WTC11 (cell line): ENCODE measurements at regions not wholly inside any gene's neighbourhood (a gene's known extent, or its start where the extent isn't known, plus 50 kb on each side); places are given as distances from the start of the nearest gene placed in this dataset.

Experiments
- ATAC-seq: fragments of 200-7000 bp; cut with Tn5 transposase; 2 replicates; pipeline ENCODE4 v1.10.0; 2021; ENCODE audit warnings: mild to moderate bottlenecking, moderate library complexity
- CTCF ChIA-PET: fragments of 300-600 bp; sonication (Branson Sonifier 250); formaldehyde crosslinking; loops from one replicate; lab custom pipeline; 2021; ENCODE audit warnings: antibody characterized with exemption; lab: Charles Lee
- POLR2A ChIA-PET: fragments of 350-600 bp; sonication (Branson Sonifier 250); formaldehyde crosslinking; loops from one replicate; lab custom pipeline; 2021; ENCODE audit warnings: antibody characterized with exemption; lab: Charles Lee
- DNase-seq: peaks from one replicate; pipeline ENCODE4 v3.0.0; 2021; ENCODE audit warnings: low spot score
- H3K27ac Mint-ChIP-seq: 2 replicates; pipeline ENCODE4 v1.8.0; 2021; ENCODE audit warnings: mixed read lengths
- H3K27me3 Mint-ChIP-seq: 2 replicates; pipeline ENCODE4 v1.8.0; 2021; ENCODE audit warnings: low read depth, mild to moderate bottlenecking, moderate library complexity, mixed read lengths
- H3K36me3 Mint-ChIP-seq: 2 replicates; pipeline ENCODE4 v1.8.0; 2021; ENCODE audit warnings: mixed read lengths
- H3K4me1 Mint-ChIP-seq: 2 replicates; pipeline ENCODE4 v1.8.0; 2022; ENCODE audit warnings: mixed read lengths
- H3K4me3 Mint-ChIP-seq: 2 replicates; pipeline ENCODE4 v1.8.0; 2021; ENCODE audit warnings: mild to moderate bottlenecking, moderate library complexity, mixed read lengths
- H3K9me3 Mint-ChIP-seq: 2 replicates; pipeline ENCODE4 v1.8.0; 2021; ENCODE audit warnings: mixed read lengths
- CREB1 ChIP-seq: sonication (generic); formaldehyde crosslinking; IDR thresholded peaks from 2 replicates; pipeline ENCODE4 v1.8.0; 2023; ENCODE audit warnings: mild to moderate bottlenecking, missing genetic modification reagents
- ETV6 ChIP-seq: sonication (generic); formaldehyde crosslinking; IDR thresholded peaks from 2 replicates; pipeline ENCODE4 v1.8.1; 2022; ENCODE audit warnings: mild to moderate bottlenecking, missing genetic modification reagents
- FOXJ3 ChIP-seq: sonication (generic); formaldehyde crosslinking; IDR thresholded peaks from 2 replicates; pipeline ENCODE4 v1.9.0; 2021; ENCODE audit warnings: missing genetic modification reagents, mild to moderate bottlenecking, borderline replicate concordance
- GRHL2 ChIP-seq: fragments of 250-450 bp; sonication (Bioruptor Pico); IDR thresholded peaks from 2 replicates; pipeline ENCODE4 v1.8.0; 2022; ENCODE audit warnings: mild to moderate bottlenecking, moderate library complexity; ENCODE audit not compliant: insufficient replicate concordance, severe bottlenecking
- IRF1 ChIP-seq: sonication (generic); formaldehyde crosslinking; IDR thresholded peaks from 2 replicates; pipeline ENCODE4 v1.8.0; 2023; ENCODE audit warnings: missing genetic modification reagents
- JUN ChIP-seq: sonication (generic); formaldehyde crosslinking; IDR thresholded peaks from 2 replicates; pipeline ENCODE4 v1.8.0; 2023; ENCODE audit warnings: mild to moderate bottlenecking, missing genetic modification reagents
- NR1H2 ChIP-seq: sonication (generic); formaldehyde crosslinking; IDR thresholded peaks from 2 replicates; pipeline ENCODE4 v1.9.0; 2021; ENCODE audit warnings: mild to moderate bottlenecking, moderate library complexity, missing genetic modification reagents
- OVOL2 ChIP-seq: fragments of 250-450 bp; sonication (Bioruptor Pico); IDR thresholded peaks from 2 replicates; pipeline ENCODE4 v1.9.0; 2021; ENCODE audit warnings: mild to moderate bottlenecking, borderline replicate concordance
- PRDM15 ChIP-seq: sonication (generic); formaldehyde crosslinking; IDR thresholded peaks from 2 replicates; pipeline ENCODE4 v1.8.0; 2022; ENCODE audit warnings: missing genetic modification reagents
- PRRX2 ChIP-seq: fragments of 250-450 bp; sonication (Bioruptor Pico); IDR thresholded peaks from 2 replicates; pipeline ENCODE4 v1.8.0; 2021; ENCODE audit warnings: mild to moderate bottlenecking
- SMAD3 ChIP-seq: sonication (generic); formaldehyde crosslinking; IDR thresholded peaks from 2 replicates; pipeline ENCODE4 v1.8.0; 2022; ENCODE audit warnings: missing genetic modification reagents, mild to moderate bottlenecking, borderline replicate concordance
- ZNF232 ChIP-seq: sonication (generic); formaldehyde crosslinking; IDR thresholded peaks from 2 replicates; pipeline ENCODE4 v1.8.0; 2022; ENCODE audit warnings: mild to moderate bottlenecking, missing genetic modification reagents
- ZNF263 ChIP-seq: sonication (generic); formaldehyde crosslinking; IDR thresholded peaks from 2 replicates; pipeline ENCODE4 v1.8.1; 2022; ENCODE audit warnings: low read depth, mild to moderate bottlenecking, moderate library complexity, missing genetic modification reagents
- ZNF423 ChIP-seq: fragments of 250-450 bp; sonication (Bioruptor Pico); IDR thresholded peaks from 2 replicates; pipeline ENCODE4 v2.1.2; 2022; ENCODE audit warnings: mild to moderate bottlenecking, moderate library complexity
- ZNF425 ChIP-seq: fragments of 250-450 bp; sonication (Bioruptor Pico); conservative IDR thresholded peaks from 2 replicates; pipeline ENCODE4 v1.9.0; 2021; ENCODE audit warnings: mild to moderate bottlenecking
- TF ChIP-seq, protein P1 (sequence below): sonication (generic); formaldehyde crosslinking; IDR thresholded peaks from 2 replicates; pipeline ENCODE4 v1.8.1; 2023; ENCODE audit warnings: mild to moderate bottlenecking, missing genetic modification reagents
- TF ChIP-seq, protein P2 (sequence below): sonication (generic); formaldehyde crosslinking; IDR thresholded peaks from 2 replicates; pipeline ENCODE4 v1.8.0; 2023; ENCODE audit warnings: mild to moderate bottlenecking, missing genetic modification reagents
- TF ChIP-seq, protein P3 (sequence below): fragments of 250-450 bp; sonication (Bioruptor Pico); IDR thresholded peaks from 2 replicates; pipeline ENCODE4 v2.1.2; 2022; ENCODE audit warnings: mild to moderate bottlenecking, moderate library complexity

- TF ChIP-seq PRDM15 (no peak), CREB1 (CRISPR knock-in tag) (no peak)
Observed at GRCh38 chr5:125896368-125896767, 526.8 kb upstream of the GRAMD2B start (continued).

DNA sequence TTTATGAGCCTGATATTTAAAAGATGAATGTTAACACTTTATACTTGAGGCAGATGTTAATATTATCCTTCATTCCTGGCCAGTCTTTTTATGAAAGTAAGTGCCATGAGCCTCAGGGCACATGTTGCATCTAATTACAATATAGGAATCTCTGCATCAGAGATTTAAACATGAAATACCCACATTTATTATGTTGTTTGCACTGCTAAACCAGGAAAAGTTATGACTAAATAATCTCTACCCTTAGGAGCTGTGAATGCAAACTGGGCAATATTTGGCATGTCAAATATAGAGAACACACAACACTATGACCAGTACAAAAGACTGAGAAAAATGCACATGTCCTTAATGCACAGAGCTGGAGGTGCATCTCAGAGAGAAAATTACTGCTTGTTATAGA is 526.1 kb upstream of the GRAMD2B start:
- ChIA-PET CTCF (no interaction called here), POLR2A (no interaction called here)
- H3K27me3 Mint-ChIP-seq: no peaks in the 10 kb centered on the region

DNA sequence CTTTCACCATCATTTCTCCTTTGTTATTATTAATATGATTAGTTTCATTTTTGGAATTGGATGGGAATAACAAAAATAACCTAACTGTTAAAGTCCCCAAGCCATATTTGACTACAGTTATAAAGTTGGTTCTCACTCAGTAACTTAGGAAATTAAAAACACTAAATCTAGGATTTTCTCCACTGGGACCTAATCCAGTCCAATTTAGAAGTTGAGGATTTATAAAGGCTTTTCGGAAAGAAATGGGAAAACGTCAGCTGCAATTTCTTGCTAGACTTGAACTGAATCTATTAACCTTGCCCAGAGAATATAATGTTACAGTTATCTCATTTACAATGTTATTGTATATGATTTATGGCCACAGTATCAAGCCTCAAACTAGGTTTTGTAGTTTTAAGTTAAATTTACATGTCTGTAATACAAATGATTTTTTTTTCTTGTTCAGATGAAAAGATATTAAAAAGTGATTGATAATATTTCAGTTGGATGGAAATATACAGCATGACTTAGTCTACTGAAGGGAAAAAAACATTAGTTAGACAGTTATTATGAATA is 524.3 kb upstream of the GRAMD2B start:
- Mint-ChIP-seq H3K4me3 (no peak overlapping the region), H3K9me3 (peaks cover 5% of the 10 kb centered on the region), H3K27ac (no peak overlapping the region), H3K27me3 (no peaks in the 10 kb centered on the region), H3K4me1 (peaks cover 24% of the 10 kb centered on the region), H3K36me3 (no peaks in the 10 kb centered on the region)
- TF ChIP-seq, protein P1, sequence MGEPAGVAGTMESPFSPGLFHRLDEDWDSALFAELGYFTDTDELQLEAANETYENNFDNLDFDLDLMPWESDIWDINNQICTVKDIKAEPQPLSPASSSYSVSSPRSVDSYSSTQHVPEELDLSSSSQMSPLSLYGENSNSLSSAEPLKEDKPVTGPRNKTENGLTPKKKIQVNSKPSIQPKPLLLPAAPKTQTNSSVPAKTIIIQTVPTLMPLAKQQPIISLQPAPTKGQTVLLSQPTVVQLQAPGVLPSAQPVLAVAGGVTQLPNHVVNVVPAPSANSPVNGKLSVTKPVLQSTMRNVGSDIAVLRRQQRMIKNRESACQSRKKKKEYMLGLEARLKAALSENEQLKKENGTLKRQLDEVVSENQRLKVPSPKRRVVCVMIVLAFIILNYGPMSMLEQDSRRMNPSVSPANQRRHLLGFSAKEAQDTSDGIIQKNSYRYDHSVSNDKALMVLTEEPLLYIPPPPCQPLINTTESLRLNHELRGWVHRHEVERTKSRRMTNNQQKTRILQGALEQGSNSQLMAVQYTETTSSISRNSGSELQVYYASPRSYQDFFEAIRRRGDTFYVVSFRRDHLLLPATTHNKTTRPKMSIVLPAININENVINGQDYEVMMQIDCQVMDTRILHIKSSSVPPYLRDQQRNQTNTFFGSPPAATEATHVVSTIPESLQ (CRISPR knock-in tag): no peak
- DNase-seq (no peak), ATAC-seq (no peak)
- ChIA-PET POLR2A (no interaction called here), CTCF (interaction anchor here (1.2 kb wide), 1 partner anchor 63 kb away, joined by 3 read pairs; no protein-coding TSS in a partner anchor)

More for the DNA sequence above, 526.1 kb upstream of the GRAMD2B start:
- TF ChIP-seq ETV6 (CRISPR knock-in tag): no peak
- no peak for TF ChIP-seq GRHL2
- no peak for TF ChIP-seq PRRX2 (CRISPR knock-in tag)
- TF ChIP-seq IRF1: no peak
- no peak for TF ChIP-seq ZNF232 (CRISPR knock-in tag)
- no peak for TF ChIP-seq ZNF423 (CRISPR knock-in tag)
- Mint-ChIP-seq H3K4me3 (no peak overlapping the region), H3K9me3 (peaks cover 5% of the 10 kb centered on the region), H3K4me1 (peaks cover 9% of the 10 kb centered on the region), H3K36me3 (no peaks in the 10 kb centered on the region), H3K27ac (no peak overlapping the region)
- ATAC-seq (no peak), DNase-seq (no peak)

DNA sequence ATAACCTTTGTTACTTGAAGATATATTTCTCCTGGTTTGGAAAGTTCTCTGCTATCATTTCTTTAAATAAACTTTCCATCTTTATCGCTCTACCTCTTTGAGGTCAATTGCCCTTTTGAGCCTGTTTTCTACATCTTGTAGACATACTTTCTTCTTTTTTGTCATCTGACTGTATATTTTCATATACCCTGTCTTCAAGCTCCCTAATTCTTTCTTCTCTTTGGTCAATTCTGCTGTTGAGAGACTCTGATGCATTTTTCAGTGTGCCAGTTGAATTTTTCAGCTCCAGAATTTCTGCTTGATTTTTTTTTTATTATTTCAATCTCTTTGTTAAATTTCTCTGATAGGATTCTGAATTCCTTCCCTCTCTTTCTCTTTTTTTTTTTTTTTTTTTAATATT is 511.2 kb upstream of the GRAMD2B start:
- DNase-seq (no peak), ATAC-seq (no peak)
- no peaks in the 10 kb centered on the region; the same call in none of the 2 replicates for H3K27me3 Mint-ChIP-seq
- H3K4me3 Mint-ChIP-seq: no peak overlapping the region
- no peak overlapping the region for H3K27ac Mint-ChIP-seq
- peaks cover 59% of the 10 kb centered on the region for H3K9me3 Mint-ChIP-seq
- POLR2A ChIA-PET: interaction anchor here (0.6 kb wide), 1 partner anchor 500 kb away, joined by 3 read pairs; no protein-coding TSS in a partner anchor
- H3K36me3 Mint-ChIP-seq: peaks cover 28% of the 10 kb centered on the region
- no peaks in the 10 kb centered on the region for H3K4me1 Mint-ChIP-seq
- CTCF ChIA-PET: no interaction called here
- TF ChIP-seq ZNF263 (CRISPR knock-in tag) (no peak), PRRX2 (CRISPR knock-in tag) (no peak), JUN (CRISPR knock-in tag) (no peak), FOXJ3 (CRISPR knock-in tag) (no peak), NR1H2 (CRISPR knock-in tag) (no peak), ZNF425 (CRISPR knock-in tag) (no peak), OVOL2 (CRISPR knock-in tag) (no peak), SMAD3 (CRISPR knock-in tag) (no peak)
- TF ChIP-seq, protein P2, sequence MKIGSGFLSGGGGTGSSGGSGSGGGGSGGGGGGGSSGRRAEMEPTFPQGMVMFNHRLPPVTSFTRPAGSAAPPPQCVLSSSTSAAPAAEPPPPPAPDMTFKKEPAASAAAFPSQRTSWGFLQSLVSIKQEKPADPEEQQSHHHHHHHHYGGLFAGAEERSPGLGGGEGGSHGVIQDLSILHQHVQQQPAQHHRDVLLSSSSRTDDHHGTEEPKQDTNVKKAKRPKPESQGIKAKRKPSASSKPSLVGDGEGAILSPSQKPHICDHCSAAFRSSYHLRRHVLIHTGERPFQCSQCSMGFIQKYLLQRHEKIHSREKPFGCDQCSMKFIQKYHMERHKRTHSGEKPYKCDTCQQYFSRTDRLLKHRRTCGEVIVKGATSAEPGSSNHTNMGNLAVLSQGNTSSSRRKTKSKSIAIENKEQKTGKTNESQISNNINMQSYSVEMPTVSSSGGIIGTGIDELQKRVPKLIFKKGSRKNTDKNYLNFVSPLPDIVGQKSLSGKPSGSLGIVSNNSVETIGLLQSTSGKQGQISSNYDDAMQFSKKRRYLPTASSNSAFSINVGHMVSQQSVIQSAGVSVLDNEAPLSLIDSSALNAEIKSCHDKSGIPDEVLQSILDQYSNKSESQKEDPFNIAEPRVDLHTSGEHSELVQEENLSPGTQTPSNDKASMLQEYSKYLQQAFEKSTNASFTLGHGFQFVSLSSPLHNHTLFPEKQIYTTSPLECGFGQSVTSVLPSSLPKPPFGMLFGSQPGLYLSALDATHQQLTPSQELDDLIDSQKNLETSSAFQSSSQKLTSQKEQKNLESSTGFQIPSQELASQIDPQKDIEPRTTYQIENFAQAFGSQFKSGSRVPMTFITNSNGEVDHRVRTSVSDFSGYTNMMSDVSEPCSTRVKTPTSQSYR (CRISPR knock-in tag): no peak
- TF ChIP-seq, protein P3, sequence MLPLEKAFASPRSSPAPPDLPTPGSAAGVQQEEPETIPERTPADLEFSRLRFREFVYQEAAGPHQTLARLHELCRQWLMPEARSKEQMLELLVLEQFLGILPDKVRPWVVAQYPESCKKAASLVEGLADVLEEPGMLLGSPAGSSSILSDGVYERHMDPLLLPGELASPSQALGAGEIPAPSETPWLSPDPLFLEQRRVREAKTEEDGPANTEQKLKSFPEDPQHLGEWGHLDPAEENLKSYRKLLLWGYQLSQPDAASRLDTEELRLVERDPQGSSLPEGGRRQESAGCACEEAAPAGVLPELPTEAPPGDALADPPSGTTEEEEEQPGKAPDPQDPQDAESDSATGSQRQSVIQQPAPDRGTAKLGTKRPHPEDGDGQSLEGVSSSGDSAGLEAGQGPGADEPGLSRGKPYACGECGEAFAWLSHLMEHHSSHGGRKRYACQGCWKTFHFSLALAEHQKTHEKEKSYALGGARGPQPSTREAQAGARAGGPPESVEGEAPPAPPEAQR (CRISPR knock-in tag): no peak
